HG03558 (cell line): ENCODE measurements at regions not wholly inside any gene's neighbourhood (a gene's known extent, or its start where the extent isn't known, plus 50 kb on each side); places are given as distances from the start of the nearest gene placed in this dataset.
"Not testable (repeated sequence)": the region's sequence is repeated elsewhere in the genome, so short reads cannot be mapped to it uniquely, and the experiment has no call there.

ENCODE experiments used
- ATAC-seq: cut with Tn5 transposase; IDR thresholded peaks from one replicate; pipeline ENCODE4 v1.9.1; 2021; ENCODE audit warnings: moderate number of reproducible peaks; ENCODE audit not compliant: unreplicated experiment; ENCODE audit errors: extremely low read depth

DNA sequence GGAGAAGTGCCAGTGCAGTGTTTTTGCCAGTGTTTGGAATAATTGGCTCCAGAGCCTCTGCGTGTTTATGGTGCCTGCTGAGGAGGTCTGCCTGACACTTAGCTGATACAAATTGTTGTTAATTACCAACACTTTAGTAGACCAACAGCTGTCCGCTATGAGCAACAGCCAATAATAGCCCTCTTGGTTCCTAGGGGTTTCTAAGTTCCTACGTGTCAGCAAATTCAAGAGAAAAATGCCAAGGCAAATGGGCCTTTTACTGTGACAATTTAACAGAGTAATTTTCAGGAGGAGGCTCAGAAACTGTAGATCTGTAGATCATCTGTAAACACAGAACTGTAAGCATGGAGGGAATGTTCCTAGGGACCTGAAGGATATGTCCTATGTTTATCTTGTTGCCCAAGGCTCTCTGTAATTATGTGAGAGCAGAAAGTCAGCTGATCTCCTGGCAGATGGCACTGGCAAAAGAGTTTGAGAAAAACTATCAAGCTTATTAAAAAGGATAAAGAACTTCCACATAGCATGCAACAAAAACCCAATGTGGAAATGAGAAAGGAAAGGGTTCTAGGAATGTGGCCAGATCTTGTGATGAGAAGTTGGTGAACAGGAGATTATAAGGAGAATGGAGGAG lies 157.7 kb downstream of the GJA1 start:
- no peak for ATAC-seq

GRCh38 chr6:121594053-121594452 lies 158.6 kb downstream of the GJA1 start:
- no peak for ATAC-seq

GRCh38 chr6:121595646-121596045 lies 160.2 kb downstream of the GJA1 start:
- ATAC-seq = no peak

GRCh38 chr6:121596441-121596840 lies 161.0 kb downstream of the GJA1 start:
- ATAC-seq = no peak

- no peak for ATAC-seq
Observed at GRCh38 chr6:121597654-121598053, 162.2 kb downstream of the GJA1 start.

- ATAC-seq = not testable (repeated sequence)
Observed at GRCh38 chr6:121599331-121599730, 163.9 kb downstream of the GJA1 start.

DNA sequence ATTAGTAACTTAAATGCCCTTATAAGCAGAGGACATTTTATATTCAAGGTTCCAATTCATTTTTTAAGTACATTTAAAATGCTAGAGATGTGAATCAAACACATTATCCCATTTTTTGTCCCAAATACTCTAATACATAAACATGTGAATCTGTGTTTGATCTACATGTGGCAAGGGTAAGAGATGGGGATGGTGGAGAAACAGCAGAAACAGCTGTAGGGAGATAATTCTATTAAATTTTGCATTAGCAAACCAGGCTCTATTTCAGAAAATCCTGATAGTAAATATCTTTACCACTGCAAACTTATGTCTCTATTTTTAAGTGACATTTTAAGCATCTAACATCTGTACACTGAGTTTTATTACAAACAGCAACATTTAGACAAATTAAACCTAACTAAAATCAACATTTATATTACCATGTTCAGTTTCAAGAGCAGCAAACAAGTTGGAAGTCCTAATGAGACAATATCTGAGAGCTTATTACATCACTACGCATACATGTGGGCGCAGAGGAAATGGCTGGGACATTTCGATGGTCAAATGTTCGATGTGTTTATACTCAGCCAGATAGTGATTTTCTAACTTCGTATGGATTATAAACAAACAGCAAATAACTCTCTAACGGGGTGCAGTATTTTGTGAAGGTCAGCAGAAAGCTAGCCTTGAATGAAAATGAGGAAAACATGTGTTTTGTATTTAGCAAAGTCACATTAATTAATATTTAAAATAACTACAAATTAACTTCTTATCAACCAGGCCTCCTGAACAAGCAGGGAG lies 165.1 kb downstream of the GJA1 start:
- no peak for ATAC-seq

- no peak for ATAC-seq
Observed at GRCh38 chr6:121603486-121603885, 168.0 kb downstream of the GJA1 start.

- ATAC-seq = no peak
Observed at GRCh38 chr6:121607721-121608120, 172.3 kb downstream of the GJA1 start.

- ATAC-seq = no peak
Observed at GRCh38 chr6:121608270-121608669, 172.8 kb downstream of the GJA1 start.

DNA sequence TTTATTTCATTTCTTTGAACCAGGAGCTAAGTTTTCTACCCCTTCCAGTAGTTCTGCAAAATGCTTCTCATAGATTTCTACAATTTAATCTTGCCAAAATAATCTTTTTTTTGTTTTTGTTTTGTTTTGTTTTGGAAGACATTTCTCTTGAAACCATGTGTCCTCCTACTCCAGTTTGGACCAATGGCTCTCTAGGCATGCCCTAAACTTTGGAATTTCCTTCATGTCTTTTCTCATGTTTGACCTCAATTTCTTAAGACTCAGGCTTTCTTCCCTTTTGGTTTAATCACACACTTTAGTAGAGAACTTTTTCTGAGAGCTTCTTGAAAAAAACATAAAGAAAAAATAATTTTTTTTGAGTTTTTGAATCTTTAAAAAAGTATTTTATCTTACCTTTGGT lies 173.8 kb downstream of the GJA1 start:
- no peak for ATAC-seq

DNA sequence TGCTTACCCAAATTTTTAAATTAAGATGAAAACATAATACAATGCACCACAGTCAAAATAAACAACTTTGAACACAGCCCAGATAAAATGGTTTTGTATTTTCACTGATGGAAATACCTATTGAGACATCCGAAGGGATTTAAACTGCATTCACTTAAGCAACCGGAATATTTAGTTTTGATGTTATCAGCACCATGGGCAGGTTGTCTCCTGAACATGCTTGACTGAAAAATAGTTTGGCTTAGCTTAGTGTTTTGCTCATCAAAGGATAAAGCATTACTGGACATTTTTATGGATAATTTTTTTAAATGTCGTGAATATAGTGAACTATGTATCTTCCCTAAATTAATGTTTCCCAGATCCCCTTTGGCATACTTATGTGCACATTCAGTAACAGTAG lies 177.5 kb downstream of the GJA1 start:
- ATAC-seq = no peak

DNA sequence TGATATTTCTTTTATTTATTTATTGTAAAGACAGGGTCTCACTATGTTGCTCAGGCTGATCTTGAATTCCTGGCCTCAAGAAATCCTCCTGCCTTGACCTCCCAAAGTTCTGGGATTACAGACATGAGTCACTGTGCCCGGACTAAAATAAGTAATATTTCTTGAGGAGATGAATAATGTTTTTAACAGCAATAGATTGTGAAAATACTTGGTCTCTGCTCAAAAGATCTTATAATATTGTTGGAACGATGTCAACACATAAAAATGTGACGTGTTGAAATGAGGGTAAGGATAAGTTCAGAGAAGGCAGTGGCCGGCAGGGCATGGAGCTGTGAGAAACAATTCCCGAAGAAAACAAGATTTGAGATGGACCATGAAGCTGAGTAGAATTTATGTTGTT lies 178.7 kb downstream of the GJA1 start:
- ATAC-seq = no peak

DNA sequence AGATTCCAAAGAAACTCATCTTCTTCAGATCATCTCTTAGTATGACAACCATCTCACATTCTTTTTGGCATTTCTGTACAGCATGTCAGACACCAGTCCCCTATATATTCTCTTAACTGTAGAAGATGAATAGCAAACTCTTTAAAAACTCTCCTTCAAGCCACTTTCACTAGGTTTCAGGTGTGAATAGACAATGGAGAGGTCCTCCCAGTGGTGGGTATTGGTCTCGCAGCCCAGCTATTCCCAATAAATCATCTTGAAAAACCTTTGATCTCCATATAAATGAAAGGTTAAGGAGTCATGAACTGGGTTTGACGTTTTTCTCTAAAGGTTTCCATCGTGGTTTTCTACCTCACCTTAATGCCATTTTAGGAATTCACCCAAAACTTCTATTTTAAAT lies 180.0 kb downstream of the GJA1 start:
- no peak for ATAC-seq

GRCh38 chr6:121616406-121616805 lies 181.0 kb downstream of the GJA1 start:
- ATAC-seq = no peak

DNA sequence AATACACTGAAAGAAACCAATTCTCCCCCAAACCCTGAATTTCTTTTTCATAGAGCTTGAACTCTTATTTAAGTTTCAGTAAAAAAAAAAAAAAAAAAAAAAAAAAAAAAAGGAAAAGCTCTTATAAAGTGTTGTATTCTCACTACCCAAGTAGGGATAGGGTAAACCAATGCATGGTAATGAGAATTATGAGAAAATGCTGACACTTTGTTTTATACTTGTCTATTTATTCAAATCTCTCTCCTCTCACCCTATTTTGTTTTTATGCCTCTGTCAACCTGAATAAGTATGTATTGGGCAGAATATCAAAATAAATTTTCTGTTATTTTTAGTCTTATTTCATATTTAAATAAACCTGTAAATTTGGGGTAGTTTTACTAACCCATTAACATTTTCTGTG lies 181.9 kb downstream of the GJA1 start:
- ATAC-seq = no peak

GRCh38 chr6:121619013-121619412 lies 183.6 kb downstream of the GJA1 start:
- ATAC-seq = no peak

DNA sequence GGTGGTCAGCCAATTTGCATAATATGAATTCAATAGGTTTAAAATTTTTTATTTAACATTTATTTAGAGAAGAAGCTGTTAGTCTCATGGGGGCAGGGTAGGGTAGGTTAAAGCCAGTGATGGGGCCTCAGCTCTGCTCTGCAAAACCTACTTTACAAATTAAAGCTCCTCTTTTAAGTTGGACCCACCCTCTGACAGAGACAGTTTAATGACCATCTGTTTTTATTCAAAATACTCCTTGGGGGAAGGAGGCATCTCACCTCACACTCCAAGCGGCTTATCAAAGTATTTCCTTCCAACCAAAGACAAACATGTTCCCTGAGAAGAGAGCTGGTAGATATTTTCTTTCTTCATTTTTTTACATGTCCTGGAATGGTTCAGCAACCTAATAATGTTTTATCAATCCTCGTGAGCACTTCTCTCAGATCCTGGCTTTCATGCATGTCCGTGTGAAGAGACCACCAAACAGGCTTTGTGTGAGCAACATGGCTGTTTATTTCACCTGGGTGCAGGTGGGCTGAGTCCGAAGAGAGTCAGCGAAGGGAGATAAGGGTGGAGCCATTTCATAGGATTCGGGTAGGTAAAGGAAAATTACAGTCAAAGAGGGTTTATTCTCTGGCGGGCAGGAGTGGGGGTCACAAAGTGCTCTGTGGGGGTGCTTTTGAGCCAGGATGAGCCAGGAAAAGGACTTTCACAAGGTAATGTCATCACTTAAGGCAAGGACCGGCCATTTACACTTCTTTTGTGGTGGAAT lies 184.7 kb downstream of the GJA1 start:
- ATAC-seq = no peak

DNA sequence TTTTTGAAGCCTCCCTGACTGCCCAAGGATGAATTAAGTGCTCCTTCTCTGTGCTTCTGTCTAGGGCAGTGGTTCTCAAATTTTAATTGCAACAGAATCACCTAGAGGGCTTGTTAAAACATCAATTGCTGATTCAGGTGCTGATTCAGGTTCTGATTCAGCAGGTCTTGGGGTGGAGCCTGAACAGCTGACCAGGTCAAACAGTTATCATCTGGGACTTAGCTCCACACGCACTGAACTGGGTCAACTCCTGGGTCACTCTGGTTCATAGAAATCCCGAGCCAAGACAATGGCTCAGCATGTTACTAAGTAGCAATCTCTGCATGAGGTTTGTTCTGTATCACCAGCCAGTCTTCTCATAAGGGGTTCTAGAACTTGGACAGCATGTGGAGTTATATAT lies 192.3 kb downstream of the GJA1 start:
- no peak for ATAC-seq

DNA sequence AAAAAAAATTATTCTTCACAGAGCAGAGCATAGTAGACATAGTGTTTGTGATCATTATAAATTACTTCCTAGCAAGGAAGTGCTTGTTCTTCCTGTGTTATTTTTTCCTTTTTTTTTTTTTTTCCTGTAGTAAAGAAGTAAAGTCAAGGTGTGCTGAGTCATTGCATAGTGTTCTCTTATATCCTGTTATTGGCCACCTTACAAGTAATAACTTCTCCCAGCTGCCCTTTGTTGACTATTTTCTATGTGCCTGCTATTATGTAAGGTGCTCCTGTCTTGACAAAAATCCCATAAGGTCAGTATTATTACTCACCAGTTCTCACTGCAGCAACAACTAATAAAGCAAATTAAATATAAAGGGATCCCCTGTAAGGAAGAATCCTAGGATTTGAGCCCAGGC lies 195.3 kb downstream of the GJA1 start:
- no peak for ATAC-seq

DNA sequence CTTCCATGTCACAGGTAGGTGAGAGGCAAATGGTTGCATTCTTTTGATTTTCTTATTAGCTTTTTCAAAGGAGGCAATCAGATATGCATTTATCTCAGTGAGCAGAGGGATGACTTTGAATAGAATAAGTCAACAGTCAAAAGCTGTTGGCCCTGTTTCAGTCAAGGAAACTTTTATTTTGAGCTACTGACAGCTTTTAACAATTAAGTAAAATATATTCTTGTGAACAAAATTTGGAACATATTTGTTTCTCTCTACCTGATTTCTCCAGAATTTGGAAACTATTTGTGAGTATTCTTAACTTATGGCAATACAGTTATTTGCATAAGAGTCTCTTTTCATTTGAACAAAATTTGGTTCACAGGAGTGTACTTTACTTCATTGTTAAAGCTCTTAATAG lies 196.3 kb downstream of the GJA1 start:
- ATAC-seq = not testable (repeated sequence)
